K562 (cell line): ENCODE measurements at regions not wholly inside any gene's neighbourhood (a gene's known extent, or its start where the extent isn't known, plus 50 kb on each side); places are given as distances from the start of the nearest gene placed in this dataset.

Experiments used
- ATAC-seq: fragments of 200-7000 bp; cut with Tn5 transposase; 3 replicates; pipeline ENCODE4 v1.9.1; 2020; ENCODE audit warnings: moderate library complexity
- BruUV-seq: library from RNA; stranded (reverse); fragments of 400-500 nt; replicated peaks from 2 replicates; lab custom pipeline; 2021; lab: Mats Ljungman, UMichigan
- CTCF ChIA-PET: fragments of 300-600 bp; formaldehyde crosslinking; extraction: SDS; loops from one replicate; lab custom pipeline; 2021; ENCODE audit warnings: low intra/inter-chr PET ratio; lab: Yijun Ruan, JAX
- POLR2A ChIA-PET: fragments of 300-600, 350-650 bp; sonication (Branson Sonifier 250); formaldehyde crosslinking; extraction: SDS; loops from one replicate; lab custom pipeline; 2021; ENCODE audit warnings: antibody characterized with exemption, inconsistent platforms; lab: Yijun Ruan, JAX
- DNase-seq, 4 experiments: peaks; one replicate each; pipeline versions ENCODE4 v3.0.0 to v3.0.0-alpha.2; 2011 to 2018; ENCODE audit warnings: low spot score in 3 of 4, mixed read lengths in 3 of 4; ENCODE audit errors: extremely low read depth in 1 of 4
- FAIRE-seq: peaks from 2 replicates; lab custom pipeline; 2011; peaks lifted over from hg19 to GRCh38; lab: Jason Lieb, UNC
- H2AFZ ChIP-seq: 2 replicates; pipeline ENCODE4 v1.6.0; 2011; ENCODE audit warnings: low read depth, low read length, control low read depth, inconsistent platforms
- H3K27ac ChIP-seq: fragments of 200-600 bp; 3 replicates; pipeline ENCODE4 v1.8.0; 2011; ENCODE audit warnings: low read depth, mild to moderate bottlenecking, control low read depth, inconsistent platforms, low read length, moderate library complexity, mixed read lengths; ENCODE audit errors: extremely low read depth
- H3K27me3 ChIP-seq, 2 experiments: fragments of 300-600 bp in 1 of 2; 2 replicates in 1 of 2; 3 replicates in 1 of 2; pipeline versions ENCODE4 v1.6.0 to v1.8.0; 2011; ENCODE audit warnings: inconsistent platforms in 2 of 2, low read length in 2 of 2, mild to moderate bottlenecking in 1 of 2, mixed read lengths in 1 of 2, moderate library complexity in 1 of 2; ENCODE audit not compliant: control insufficient read depth in 2 of 2, insufficient read depth in 2 of 2
- H3K36me3 ChIP-seq: fragments of 300-600 bp; 3 replicates; pipeline ENCODE4 v1.8.0; 2011; ENCODE audit warnings: mild to moderate bottlenecking, low read length, inconsistent platforms; ENCODE audit not compliant: control insufficient read depth, insufficient read depth
- H3K4me1 ChIP-seq, 2 experiments: fragments of 200-600 bp in 1 of 2; replicated peaks in 1 of 2; 2 replicates in 1 of 2; 3 replicates in 1 of 2; pipeline versions ENCODE4 v1.5.1 to v1.8.0; 2011; ENCODE audit warnings: inconsistent platforms in 2 of 2, low read length in 2 of 2, mild to moderate bottlenecking in 1 of 2, mixed read lengths in 1 of 2, moderate library complexity in 1 of 2; ENCODE audit not compliant: control insufficient read depth in 2 of 2, insufficient read depth in 2 of 2
- H3K4me2 ChIP-seq: 2 replicates; pipeline ENCODE4 v1.6.1; 2011; ENCODE audit warnings: low read length, control low read depth, inconsistent platforms, mixed read lengths; ENCODE audit not compliant: insufficient read depth
- H3K4me3 ChIP-seq: fragments of 200-600 bp; sonication (generic), shearing (Covaris generic); 2 replicates; pipeline ENCODE4 v1.5.1; 2016; ENCODE audit warnings: control low read depth, inconsistent platforms
- H3K79me2 ChIP-seq: fragments of 200-600 bp; 3 replicates; pipeline ENCODE4 v1.8.0; 2011; ENCODE audit warnings: low read length, inconsistent platforms; ENCODE audit not compliant: control insufficient read depth, insufficient read depth
- H3K9ac ChIP-seq, 2 experiments: 2 replicates each; pipeline versions ENCODE4 v1.6.0 to v1.6.1; 2011; ENCODE audit warnings: low read depth in 2 of 2, low read length in 2 of 2, control low read depth in 1 of 2, inconsistent platforms in 1 of 2, mild to moderate bottlenecking in 1 of 2, mixed read lengths in 1 of 2; ENCODE audit not compliant: insufficient read depth in 1 of 2
- H3K9me1 ChIP-seq: one replicate; pipeline ENCODE4 v1.6.0; 2011; ENCODE audit warnings: inconsistent platforms, mild to moderate bottlenecking, low read length, moderate library complexity; ENCODE audit not compliant: control insufficient read depth, insufficient read depth
- H3K9me3 ChIP-seq: replicated peaks from 2 replicates; pipeline ENCODE4 v1.5.1; 2011; ENCODE audit warnings: low read depth, low read length, inconsistent platforms; ENCODE audit not compliant: control insufficient read depth, insufficient read depth
- H4K20me1 ChIP-seq: replicated peaks from 2 replicates; pipeline ENCODE4 v1.6.1; 2011; ENCODE audit warnings: low read length, inconsistent platforms, mixed read lengths; ENCODE audit not compliant: control insufficient read depth, insufficient read depth
- BMI1 ChIP-seq: fragments of 150-350 bp; IDR thresholded peaks from 2 replicates; pipeline ENCODE4 v1.6.1; 2014; ENCODE audit warnings: low read length
- CEBPB ChIP-seq: fragments of 450-650 bp; IDR thresholded peaks from 2 replicates; pipeline ENCODE4 v1.6.1; 2016; ENCODE audit warnings: missing genetic modification characterization, missing compliant biosample characterization
- EWSR1 ChIP-seq: fragments of 450-650 bp; IDR thresholded peaks from 2 replicates; pipeline ENCODE4 v1.6.1; 2018; ENCODE audit warnings: borderline replicate concordance, mild to moderate bottlenecking, low read depth, moderate library complexity; ENCODE audit not compliant: partially characterized antibody
- HDAC1 ChIP-seq, 2 experiments: fragments of 450-650 bp; IDR thresholded peaks; 2 replicates each; pipeline ENCODE4 v1.6.1; 2016 to 2017; ENCODE audit warnings: inconsistent platforms in 1 of 2, mild to moderate bottlenecking in 1 of 2, moderate library complexity in 1 of 2
- KHSRP ChIP-seq: fragments of 450-650 bp; IDR thresholded peaks from 2 replicates; pipeline ENCODE4 v1.6.1; 2017
- MCM3 ChIP-seq: fragments of 450-650 bp; IDR thresholded peaks from 2 replicates; pipeline ENCODE4 v1.6.1; 2016
- MTA1 ChIP-seq: fragments of 450-650 bp; IDR thresholded peaks from 2 replicates; pipeline ENCODE4 v1.6.1; 2017; ENCODE audit warnings: borderline replicate concordance
- MTF1 ChIP-seq: fragments of 250-450 bp; sonication (Bioruptor Pico); IDR thresholded peaks from 2 replicates; pipeline ENCODE4 v1.9.0; 2021; ENCODE audit warnings: moderate library complexity, mild to moderate bottlenecking, inconsistent platforms, borderline replicate concordance
- RHOXF2B ChIP-seq: fragments of 250-450 bp; sonication (Bioruptor Pico); conservative IDR thresholded peaks from 2 replicates; pipeline ENCODE4 v1.5.1; 2021
- SAFB2 ChIP-seq: fragments of 200-400 bp; formaldehyde crosslinking; IDR thresholded peaks from 2 replicates; pipeline ENCODE4 v1.6.1; 2018; ENCODE audit warnings: borderline replicate concordance, low read length, low read depth, moderate library complexity; ENCODE audit not compliant: severe bottlenecking
- SMAD1 ChIP-seq: fragments of 150-350 bp; IDR thresholded peaks from 2 replicates; pipeline ENCODE4 v1.6.1; 2014; ENCODE audit warnings: low read length, low read depth; ENCODE audit not compliant: partially characterized antibody
- SRSF1 ChIP-seq: fragments of 200-400 bp; formaldehyde crosslinking; IDR thresholded peaks from 2 replicates; pipeline ENCODE4 v1.6.1; 2017; ENCODE audit warnings: mild to moderate bottlenecking, low read depth, low read length, moderate library complexity
- STAT5A ChIP-seq: IDR thresholded peaks from 2 replicates; pipeline ENCODE4 v1.6.1; 2012; ENCODE audit warnings: low read length, inconsistent platforms, borderline replicate concordance
- WGBS: fragments of 100-300 bp; shearing (Covaris generic); methylation state at CpG from one replicate; pipeline ENCODE4 v1.1.6; 2016; ENCODE audit warnings: low coverage, mixed read lengths; ENCODE audit not compliant: insufficient coverage; ENCODE audit errors: missing lambda C conversion rate; 5-methylcytosine and 5-hydroxymethylcytosine counted together
- in situ Hi-C: fragments of 300-500 bp; cut with MboI; formaldehyde crosslinking; loops from 4 replicates; pipeline ENCODE4 v1.15.0; 2018; ENCODE audit warnings: inconsistent platforms, mixed read lengths
- intact Hi-C: fragments of 100-400 bp; cut with micrococcal nuclease; formaldehyde crosslinking; loops from 2 replicates; pipeline ENCODE4 v1.14.2; 2022
- TF ChIP-seq, protein P1 (sequence below): sonication (generic); formaldehyde crosslinking; IDR thresholded peaks from 2 replicates; pipeline ENCODE4 v1.8.0; 2022; ENCODE audit warnings: mild to moderate bottlenecking, missing genetic modification reagents
- TF ChIP-seq, protein P2 (sequence below): fragments of 450-650 bp; IDR thresholded peaks from 2 replicates; pipeline ENCODE4 v1.6.1; 2016; ENCODE audit warnings: low read depth

DNA sequence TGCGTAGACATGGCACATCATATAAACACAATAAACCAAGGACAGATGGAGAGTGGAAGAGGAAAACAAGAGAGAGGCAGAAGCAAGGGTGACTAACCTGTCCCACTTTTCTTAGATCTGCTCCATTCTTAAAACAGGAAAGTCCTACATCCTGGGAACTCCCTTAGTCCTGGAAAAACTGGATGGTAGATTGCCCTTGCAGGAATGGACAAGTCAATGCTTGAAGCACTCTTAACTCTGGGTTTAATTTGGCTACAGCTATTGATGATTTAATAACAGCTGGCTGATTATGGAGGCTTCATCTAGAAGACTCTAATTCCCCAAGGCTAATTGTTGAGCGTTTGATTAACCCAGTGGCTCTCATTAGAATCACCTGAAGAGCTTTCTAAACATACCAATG, 258.8 kb downstream of the MIAT start:
- H3K4me1 ChIP-seq: no peaks in the 10 kb centered on the region
- ChIA-PET POLR2A (no interaction called here), CTCF (no interaction called here)
- DNase-seq: no peak
- H3K27ac ChIP-seq: no peak overlapping the region
- H3K4me2 ChIP-seq: no peak overlapping the region
- no peak overlapping the region for H3K9ac ChIP-seq
- no TSS peak for BruUV-seq
- in situ Hi-C loops: no loop called here
- H2AFZ ChIP-seq: no peak overlapping the region
- TF ChIP-seq CEBPB: no peak
- TF ChIP-seq MCM3: no peak
- TF ChIP-seq MTA1: no peak
- TF ChIP-seq HDAC1 (IDR thresholded peaks at IDR 0.05): no peak
- TF ChIP-seq SAFB2: no peak
- TF ChIP-seq SRSF1: no peak
- no peak for TF ChIP-seq EWSR1
- no peak for TF ChIP-seq STAT5A
- TF ChIP-seq BMI1: no peak
- TF ChIP-seq, protein P1, sequence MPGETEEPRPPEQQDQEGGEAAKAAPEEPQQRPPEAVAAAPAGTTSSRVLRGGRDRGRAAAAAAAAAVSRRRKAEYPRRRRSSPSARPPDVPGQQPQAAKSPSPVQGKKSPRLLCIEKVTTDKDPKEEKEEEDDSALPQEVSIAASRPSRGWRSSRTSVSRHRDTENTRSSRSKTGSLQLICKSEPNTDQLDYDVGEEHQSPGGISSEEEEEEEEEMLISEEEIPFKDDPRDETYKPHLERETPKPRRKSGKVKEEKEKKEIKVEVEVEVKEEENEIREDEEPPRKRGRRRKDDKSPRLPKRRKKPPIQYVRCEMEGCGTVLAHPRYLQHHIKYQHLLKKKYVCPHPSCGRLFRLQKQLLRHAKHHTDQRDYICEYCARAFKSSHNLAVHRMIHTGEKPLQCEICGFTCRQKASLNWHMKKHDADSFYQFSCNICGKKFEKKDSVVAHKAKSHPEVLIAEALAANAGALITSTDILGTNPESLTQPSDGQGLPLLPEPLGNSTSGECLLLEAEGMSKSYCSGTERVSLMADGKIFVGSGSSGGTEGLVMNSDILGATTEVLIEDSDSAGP (CRISPR knock-in tag): no peak
- TF ChIP-seq MTF1 (CRISPR knock-in tag): no peak
- TF ChIP-seq SMAD1: no peak
- TF ChIP-seq KHSRP: no peak
- TF ChIP-seq RHOXF2B: no peak
- TF ChIP-seq, protein P2, sequence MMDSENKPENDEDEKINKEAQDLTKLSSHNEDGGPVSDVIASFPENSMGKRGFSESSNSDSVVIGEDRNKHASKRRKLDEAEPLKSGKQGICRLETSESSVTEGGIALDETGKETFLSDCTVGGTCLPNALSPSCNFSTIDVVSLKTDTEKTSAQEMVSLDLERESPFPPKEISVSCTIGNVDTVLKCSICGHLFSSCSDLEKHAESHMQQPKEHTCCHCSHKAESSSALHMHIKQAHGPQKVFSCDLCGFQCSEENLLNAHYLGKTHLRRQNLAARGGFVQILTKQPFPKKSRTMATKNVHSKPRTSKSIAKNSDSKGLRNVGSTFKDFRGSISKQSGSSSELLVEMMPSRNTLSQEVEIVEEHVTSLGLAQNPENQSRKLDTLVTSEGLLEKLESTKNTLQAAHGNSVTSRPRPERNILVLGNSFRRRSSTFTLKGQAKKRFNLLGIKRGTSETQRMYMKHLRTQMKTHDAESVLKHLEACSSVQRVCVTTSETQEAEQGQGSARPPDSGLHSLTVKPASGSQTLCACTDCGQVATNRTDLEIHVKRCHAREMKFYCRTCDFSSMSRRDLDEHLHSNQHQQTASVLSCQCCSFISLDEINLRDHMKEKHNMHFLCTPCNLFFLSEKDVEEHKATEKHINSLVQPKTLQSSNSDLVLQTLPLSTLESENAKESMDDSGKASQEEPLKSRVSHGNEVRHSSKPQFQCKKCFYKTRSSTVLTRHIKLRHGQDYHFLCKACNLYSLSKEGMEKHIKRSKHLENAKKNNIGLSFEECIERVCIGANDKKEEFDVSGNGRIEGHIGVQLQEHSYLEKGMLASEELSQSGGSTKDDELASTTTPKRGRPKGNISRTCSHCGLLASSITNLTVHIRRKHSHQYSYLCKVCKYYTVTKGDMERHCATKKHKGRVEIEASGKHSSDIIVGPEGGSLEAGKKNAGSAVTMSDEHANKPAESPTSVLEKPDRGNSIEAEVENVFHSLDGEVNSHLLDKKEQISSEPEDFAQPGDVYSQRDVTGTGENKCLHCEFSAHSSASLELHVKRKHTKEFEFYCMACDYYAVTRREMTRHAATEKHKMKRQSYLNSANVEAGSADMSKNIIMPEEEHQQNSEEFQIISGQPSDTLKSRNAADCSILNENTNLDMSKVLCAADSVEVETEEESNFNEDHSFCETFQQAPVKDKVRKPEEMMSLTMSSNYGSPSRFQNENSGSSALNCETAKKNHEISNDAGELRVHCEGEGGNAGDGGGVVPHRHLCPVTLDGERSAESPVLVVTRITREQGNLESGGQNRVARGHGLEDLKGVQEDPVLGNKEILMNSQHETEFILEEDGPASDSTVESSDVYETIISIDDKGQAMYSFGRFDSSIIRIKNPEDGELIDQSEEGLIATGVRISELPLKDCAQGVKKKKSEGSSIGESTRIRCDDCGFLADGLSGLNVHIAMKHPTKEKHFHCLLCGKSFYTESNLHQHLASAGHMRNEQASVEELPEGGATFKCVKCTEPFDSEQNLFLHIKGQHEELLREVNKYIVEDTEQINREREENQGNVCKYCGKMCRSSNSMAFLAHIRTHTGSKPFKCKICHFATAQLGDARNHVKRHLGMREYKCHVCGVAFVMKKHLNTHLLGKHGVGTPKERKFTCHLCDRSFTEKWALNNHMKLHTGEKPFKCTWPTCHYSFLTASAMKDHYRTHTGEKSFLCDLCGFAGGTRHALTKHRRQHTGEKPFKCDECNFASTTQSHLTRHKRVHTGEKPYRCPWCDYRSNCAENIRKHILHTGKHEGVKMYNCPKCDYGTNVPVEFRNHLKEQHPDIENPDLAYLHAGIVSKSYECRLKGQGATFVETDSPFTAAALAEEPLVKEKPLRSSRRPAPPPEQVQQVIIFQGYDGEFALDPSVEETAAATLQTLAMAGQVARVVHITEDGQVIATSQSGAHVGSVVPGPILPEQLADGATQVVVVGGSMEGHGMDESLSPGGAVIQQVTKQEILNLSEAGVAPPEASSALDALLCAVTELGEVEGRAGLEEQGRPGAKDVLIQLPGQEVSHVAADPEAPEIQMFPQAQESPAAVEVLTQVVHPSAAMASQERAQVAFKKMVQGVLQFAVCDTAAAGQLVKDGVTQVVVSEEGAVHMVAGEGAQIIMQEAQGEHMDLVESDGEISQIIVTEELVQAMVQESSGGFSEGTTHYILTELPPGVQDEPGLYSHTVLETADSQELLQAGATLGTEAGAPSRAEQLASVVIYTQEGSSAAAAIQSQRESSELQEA: no peak
- TF ChIP-seq, all 486 proteins: peak for 0
- Histone ChIP-seq H3K79me2 (no peaks in the 10 kb centered on the region), H3K36me3 (no peaks in the 10 kb centered on the region), H3K4me3 (no peak overlapping the region), H4K20me1 (no peaks in the 10 kb centered on the region), H3K9me1 (no peaks in the 10 kb centered on the region), H3K27me3 (peaks cover 5 to 12% of the 10 kb centered on the region in 2 experiments; a peak in 3 of 5 replicates), H3K9me3 (no peaks in the 10 kb centered on the region)
- FAIRE-seq: no peak
- no peak for ATAC-seq
- WGBS: 0% methylated on average over 2 of the region's 2 CpGs
- intact Hi-C loops: no loop called here
